HL-60 (cell line): ENCODE measurements at regions not wholly inside any gene's neighbourhood (a gene's known extent, or its start where the extent isn't known, plus 50 kb on each side); places are given as distances from the start of the nearest gene placed in this dataset.

ENCODE experiments used
- CTCF ChIP-seq: IDR thresholded peaks from one replicate; pipeline ENCODE4 v1.5.1; 2011; ENCODE audit warnings: low read length, control low read depth, inconsistent platforms; ENCODE audit not compliant: insufficient read depth
- POLR2AphosphoS5 ChIP-seq: IDR thresholded peaks from 2 replicates; pipeline ENCODE4 v1.6.1; 2012; ENCODE audit warnings: low read depth
- SPI1 ChIP-seq: IDR thresholded peaks from 2 replicates; pipeline ENCODE4 v1.6.1; 2012; ENCODE audit warnings: low read depth, mild to moderate bottlenecking, borderline replicate concordance
- TF ChIP-seq, protein P1 (sequence below): IDR thresholded peaks from 2 replicates; pipeline ENCODE4 v1.6.1; 2012; ENCODE audit warnings: low read depth; ENCODE audit not compliant: insufficient replicate concordance

DNA sequence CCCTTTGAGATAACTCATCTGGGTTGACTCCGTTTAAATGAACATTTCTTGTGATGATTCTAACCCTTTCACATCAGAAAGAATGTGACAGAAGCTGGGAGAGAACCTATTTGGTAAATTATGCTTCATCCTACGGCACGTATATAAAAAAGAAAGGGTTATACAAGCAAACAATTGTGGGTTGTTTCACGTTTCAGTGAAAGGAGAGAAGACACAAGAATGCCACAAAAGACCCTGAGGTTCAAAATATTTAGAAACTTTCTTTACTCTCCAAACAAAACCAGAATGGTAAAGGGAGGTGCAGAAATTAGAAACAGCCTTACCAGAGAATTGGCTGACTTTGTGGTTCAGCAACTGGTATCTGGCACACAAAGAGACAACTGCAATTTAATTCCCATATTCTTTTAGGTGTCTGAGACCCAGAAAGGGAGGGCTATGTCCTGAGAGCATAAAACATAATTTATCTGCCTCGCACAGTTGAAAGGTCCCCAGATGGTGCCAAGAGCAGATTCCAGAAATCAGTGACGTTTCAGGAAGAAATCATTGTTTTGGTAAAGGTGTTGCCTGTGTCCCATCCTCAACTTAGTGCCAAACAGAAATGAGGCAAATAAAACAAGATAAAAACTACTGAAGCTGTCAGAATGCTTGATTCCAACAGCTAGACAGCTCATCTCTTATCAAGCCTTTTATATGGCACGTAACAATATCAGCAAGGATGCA lies 361.4 kb downstream of the EFNB2 start:
- TF ChIP-seq CTCF (no peak), POLR2AphosphoS5 (no peak), SPI1 (no peak)
- TF ChIP-seq, protein P1, sequence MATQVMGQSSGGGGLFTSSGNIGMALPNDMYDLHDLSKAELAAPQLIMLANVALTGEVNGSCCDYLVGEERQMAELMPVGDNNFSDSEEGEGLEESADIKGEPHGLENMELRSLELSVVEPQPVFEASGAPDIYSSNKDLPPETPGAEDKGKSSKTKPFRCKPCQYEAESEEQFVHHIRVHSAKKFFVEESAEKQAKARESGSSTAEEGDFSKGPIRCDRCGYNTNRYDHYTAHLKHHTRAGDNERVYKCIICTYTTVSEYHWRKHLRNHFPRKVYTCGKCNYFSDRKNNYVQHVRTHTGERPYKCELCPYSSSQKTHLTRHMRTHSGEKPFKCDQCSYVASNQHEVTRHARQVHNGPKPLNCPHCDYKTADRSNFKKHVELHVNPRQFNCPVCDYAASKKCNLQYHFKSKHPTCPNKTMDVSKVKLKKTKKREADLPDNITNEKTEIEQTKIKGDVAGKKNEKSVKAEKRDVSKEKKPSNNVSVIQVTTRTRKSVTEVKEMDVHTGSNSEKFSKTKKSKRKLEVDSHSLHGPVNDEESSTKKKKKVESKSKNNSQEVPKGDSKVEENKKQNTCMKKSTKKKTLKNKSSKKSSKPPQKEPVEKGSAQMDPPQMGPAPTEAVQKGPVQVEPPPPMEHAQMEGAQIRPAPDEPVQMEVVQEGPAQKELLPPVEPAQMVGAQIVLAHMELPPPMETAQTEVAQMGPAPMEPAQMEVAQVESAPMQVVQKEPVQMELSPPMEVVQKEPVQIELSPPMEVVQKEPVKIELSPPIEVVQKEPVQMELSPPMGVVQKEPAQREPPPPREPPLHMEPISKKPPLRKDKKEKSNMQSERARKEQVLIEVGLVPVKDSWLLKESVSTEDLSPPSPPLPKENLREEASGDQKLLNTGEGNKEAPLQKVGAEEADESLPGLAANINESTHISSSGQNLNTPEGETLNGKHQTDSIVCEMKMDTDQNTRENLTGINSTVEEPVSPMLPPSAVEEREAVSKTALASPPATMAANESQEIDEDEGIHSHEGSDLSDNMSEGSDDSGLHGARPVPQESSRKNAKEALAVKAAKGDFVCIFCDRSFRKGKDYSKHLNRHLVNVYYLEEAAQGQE: no peak
